Natural killer cell (primary cell): ENCODE measurements at regions not wholly inside any gene's neighbourhood (a gene's known extent, or its start where the extent isn't known, plus 50 kb on each side); places are given as distances from the start of the nearest gene placed in this dataset.

Experiments used
- ATAC-seq, 3 donors: fragments of 150-1000 bp in 2 of 3; fragments of 200-7000 bp in 1 of 3; cut with Tn5 transposase; 1 replicate in 1 of 3; 2 replicates in 2 of 3; pipeline ENCODE4 v1.10.0; 2021; ENCODE audit warnings: mild to moderate bottlenecking in 2 of 3, moderate library complexity in 2 of 3
- DNase-seq, 2 donors: peaks; one replicate each; pipeline versions ENCODE4 v3.0.0 to v3.0.0-alpha.2; 2013 to 2021; ENCODE audit warnings: mixed read lengths in 1 of 2
- H3K27ac ChIP-seq: one replicate; pipeline ENCODE4 v1.5.1; 2013; ENCODE audit warnings: mild to moderate bottlenecking, low read length
- H3K27me3 ChIP-seq: one replicate; pipeline ENCODE4 v1.6.1; 2013; ENCODE audit warnings: low read length; ENCODE audit not compliant: control insufficient read depth, insufficient read depth
- H3K36me3 ChIP-seq: one replicate; pipeline ENCODE4 v1.6.1; 2013; ENCODE audit warnings: low read length; ENCODE audit not compliant: control insufficient read depth, insufficient read depth
- H3K4me1 ChIP-seq: one replicate; pipeline ENCODE4 v1.6.1; 2013; ENCODE audit warnings: low read length; ENCODE audit not compliant: control insufficient read depth, insufficient read depth
- H3K4me3 ChIP-seq: one replicate; pipeline ENCODE4 v1.5.1; 2013; ENCODE audit warnings: low read length
- H3K9me3 ChIP-seq: one replicate; pipeline ENCODE4 v1.6.1; 2013; ENCODE audit warnings: low read length; ENCODE audit not compliant: control insufficient read depth, insufficient read depth
- H3K27ac Mint-ChIP-seq, 2 donors: one replicate each; pipeline ENCODE4 v1.8.0; 2022; ENCODE audit warnings: mild to moderate bottlenecking in 2 of 2, mixed read lengths in 2 of 2, moderate library complexity in 1 of 2
- H3K27me3 Mint-ChIP-seq, 2 donors: one replicate each; pipeline ENCODE4 v1.8.0; 2022; ENCODE audit warnings: low read depth in 2 of 2, mixed read lengths in 2 of 2
- H3K36me3 Mint-ChIP-seq: one replicate; pipeline ENCODE4 v1.8.0; 2022; ENCODE audit warnings: mixed read lengths
- H3K4me1 Mint-ChIP-seq, 2 donors: one replicate each; pipeline ENCODE4 v1.8.0; 2022; ENCODE audit warnings: mixed read lengths in 2 of 2
- H3K4me3 Mint-ChIP-seq: one replicate; pipeline ENCODE4 v1.8.0; 2022; ENCODE audit warnings: mild to moderate bottlenecking, moderate library complexity, mixed read lengths
- H3K9me3 Mint-ChIP-seq, 2 donors: one replicate each; pipeline ENCODE4 v1.8.0; 2022; ENCODE audit warnings: mixed read lengths in 2 of 2
- CTCF ChIP-seq: fragments of 200-600 bp; IDR thresholded peaks from one replicate; pipeline ENCODE4 v1.8.0; 2022; ENCODE audit warnings: antibody characterized with exemption
- WGBS: methylation state at CpG from one replicate; pipeline ENCODE4 v1.1.7; 2013; ENCODE audit warnings: missing lambda C conversion rate; ENCODE audit not compliant: insufficient coverage; 5-methylcytosine and 5-hydroxymethylcytosine counted together
- intact Hi-C: fragments of 100-400 bp; cut with micrococcal nuclease; formaldehyde crosslinking; loops from one replicate; pipeline ENCODE4 v1.14.2; 2022

GRCh38 chr10:59465088-59465487 lies 102.7 kb upstream of the FAM13C start:
- Histone ChIP-seq H3K27me3 (no peaks in the 10 kb centered on the region), H3K4me1 (no peaks in the 10 kb centered on the region), H3K9me3 (no peaks in the 10 kb centered on the region), H3K4me3 (no peak overlapping the region), H3K36me3 (no peaks in the 10 kb centered on the region), H3K27ac (no peak overlapping the region)
- no peak overlapping the region for H3K27ac Mint-ChIP-seq
- no peaks in the 10 kb centered on the region for H3K4me1 Mint-ChIP-seq
- no peaks in the 10 kb centered on the region for H3K36me3 Mint-ChIP-seq
- TF ChIP-seq CTCF, result no peak
- no peak overlapping the region for H3K4me3 Mint-ChIP-seq
- H3K9me3 Mint-ChIP-seq, result peaks cover 11 to 16% of the 10 kb centered on the region in 2 donors
- no peak for ATAC-seq
- intact Hi-C loops, result no loop called here
- DNase-seq, result no peak
- no peaks in the 10 kb centered on the region for H3K27me3 Mint-ChIP-seq

GRCh38 chr10:59464483-59464882 lies 102.1 kb upstream of the FAM13C start:
- H3K4me1 ChIP-seq, result no peaks in the 10 kb centered on the region
- H3K27me3 ChIP-seq, result no peaks in the 10 kb centered on the region
- TF ChIP-seq CTCF, result no peak
- ATAC-seq (no peak), DNase-seq (no peak)
- H3K27ac ChIP-seq, result no peak overlapping the region
- H3K4me3 ChIP-seq, result no peak overlapping the region
- 80% methylated on average over 1 of the region's 1 CpG for WGBS
- no peaks in the 10 kb centered on the region for H3K27me3 Mint-ChIP-seq
- H3K36me3 ChIP-seq, result no peaks in the 10 kb centered on the region
- intact Hi-C loops, result no loop called here
- peaks cover 11 to 16% of the 10 kb centered on the region in 2 donors for H3K9me3 Mint-ChIP-seq
- H3K27ac Mint-ChIP-seq, result no peak overlapping the region
- H3K9me3 ChIP-seq, result no peaks in the 10 kb centered on the region
- H3K4me1 Mint-ChIP-seq, result no peaks in the 10 kb centered on the region
- H3K36me3 Mint-ChIP-seq, result no peaks in the 10 kb centered on the region
- no peak overlapping the region for H3K4me3 Mint-ChIP-seq

- no peak overlapping the region for H3K4me3 ChIP-seq
- no peaks in the 10 kb centered on the region for H3K4me1 ChIP-seq
- H3K27me3 Mint-ChIP-seq, result no peaks in the 10 kb centered on the region
- H3K4me3 Mint-ChIP-seq, result no peak overlapping the region
- DNase-seq (no peak), ATAC-seq (no peak)
- H3K27ac Mint-ChIP-seq, result no peak overlapping the region
- intact Hi-C loops, result no loop called here
- H3K9me3 ChIP-seq, result no peaks in the 10 kb centered on the region
- no peaks in the 10 kb centered on the region for H3K36me3 Mint-ChIP-seq
- H3K4me1 Mint-ChIP-seq, result no peaks in the 10 kb centered on the region
- H3K36me3 ChIP-seq, result no peaks in the 10 kb centered on the region
- WGBS, result 87% methylated on average over 4 of the region's 4 CpGs
- no peak for TF ChIP-seq CTCF
- H3K9me3 Mint-ChIP-seq, result peaks cover 11 to 14% of the 10 kb centered on the region in 2 donors
- H3K27ac ChIP-seq, result no peak overlapping the region
- H3K27me3 ChIP-seq, result no peaks in the 10 kb centered on the region
These were observed 101.6 kb upstream of the FAM13C start for GRCh38 chr10:59463909-59464308.

GRCh38 chr10:59460601-59461000 lies 98.3 kb upstream of the FAM13C start:
- Mint-ChIP-seq H3K9me3 (peaks cover 5% of the 10 kb centered on the region in 2 donors), H3K4me1 (no peaks in the 10 kb centered on the region), H3K27ac (no peak overlapping the region), H3K36me3 (no peaks in the 10 kb centered on the region), H3K27me3 (no peaks in the 10 kb centered on the region), H3K4me3 (no peak overlapping the region)
- Histone ChIP-seq H3K27me3 (no peaks in the 10 kb centered on the region), H3K4me1 (no peaks in the 10 kb centered on the region), H3K27ac (no peak overlapping the region), H3K36me3 (no peaks in the 10 kb centered on the region), H3K9me3 (no peaks in the 10 kb centered on the region), H3K4me3 (no peak overlapping the region)
- TF ChIP-seq CTCF, result no peak
- DNase-seq (no peak), ATAC-seq (no peak)
- intact Hi-C loops, result no loop called here
- 88% methylated on average over 2 of the region's 3 CpGs for WGBS
